ENCODE measurements at regions not wholly inside any gene's neighbourhood (a gene's known extent, or its start where the extent isn't known, plus 50 kb on each side); places are given as distances from the start of the nearest gene placed in this dataset.

- no peaks in the 10 kb centered on the region for H3K4me1 ChIP-seq
- H3K4me3 ChIP-seq = no peak overlapping the region
- no peak for TF ChIP-seq CTCF (IDR thresholded peaks at IDR 0.05)
- H3K27ac ChIP-seq = no peak overlapping the region
- H3K27me3 ChIP-seq = peaks cover 0 to 67% (median 54%) of the 10 kb centered on the region in 7 donors
- no peaks in the 10 kb centered on the region for H3K36me3 ChIP-seq
- intact Hi-C loops (cut with DNase I) = no loop called here
- DNase-seq (no peak), ATAC-seq (no peak)
- WGBS, 2 donors = 81 to 89% methylated on average over 5 of the region's 5 CpGs
- H3K9me3 ChIP-seq = no peaks in the 10 kb centered on the region
Measured at GRCh38 chr1:2859219-2859880, 57.9 kb upstream of the TTC34 start.

- no peak for DNase-seq
Measured at GRCh38 chr1:2859881-2860430, 58.5 kb upstream of the TTC34 start.

GRCh38 chr1:2860476-2861142 lies 59.1 kb upstream of the TTC34 start:
- Histone ChIP-seq H3K27ac (no peak overlapping the region), H3K4me1 (no peaks in the 10 kb centered on the region), H3K36me3 (no peaks in the 10 kb centered on the region), H3K9me3 (no peaks in the 10 kb centered on the region), H3K4me3 (no peak overlapping the region), H3K27me3 (peaks cover 0 to 66% (median 51%) of the 10 kb centered on the region in 7 donors)
- no peak for DNase-seq
- 88 to 89% methylated on average over 30 of the region's 30 CpGs for whole genome bisulfite sequencing, 2 donors
- intact Hi-C loops (cut with DNase I) = no loop called here
- ATAC-seq = no peak
- TF ChIP-seq CTCF (IDR thresholded peaks at IDR 0.05) = no peak

More at GRCh38 chr1:2859881-2860430, 58.5 kb upstream of the TTC34 start:
- intact Hi-C loops (cut with DNase I) = no loop called here
- WGBS, 2 donors = 72 to 79% methylated on average over 12 of the region's 12 CpGs
- Histone ChIP-seq H3K9me3 (no peaks in the 10 kb centered on the region), H3K4me3 (no peak overlapping the region), H3K27ac (no peak overlapping the region), H3K4me1 (no peaks in the 10 kb centered on the region), H3K36me3 (no peaks in the 10 kb centered on the region), H3K27me3 (peaks cover 0 to 67% (median 55%) of the 10 kb centered on the region in 7 donors)
- TF ChIP-seq CTCF (IDR thresholded peaks at IDR 0.05) = no peak
- ATAC-seq = no peak

- no peak overlapping the region for H3K27ac ChIP-seq
Measured at GRCh38 chr1:2861143-2861987, 59.9 kb upstream of the TTC34 start.

More at GRCh38 chr1:2861143-2861987, 59.9 kb upstream of the TTC34 start:
- intact Hi-C loops (cut with DNase I) = no loop called here
- WGBS, 2 donors = 80 to 82% methylated on average over 19 of the region's 19 CpGs
- Histone ChIP-seq H3K4me1 (no peaks in the 10 kb centered on the region), H3K9me3 (no peaks in the 10 kb centered on the region), H3K36me3 (no peaks in the 10 kb centered on the region), H3K27me3 (peaks cover 0 to 66% (median 48%) of the 10 kb centered on the region in 7 donors), H3K4me3 (no peak overlapping the region)
- ATAC-seq (no peak), DNase-seq (no peak)
- no peak for TF ChIP-seq CTCF (IDR thresholded peaks at IDR 0.05)
